ENCODE measurements at regions not wholly inside any gene's neighbourhood (a gene's known extent, or its start where the extent isn't known, plus 50 kb on each side); places are given as distances from the start of the nearest gene placed in this dataset.

GRCh38 chr2:41963661-41964525 is 83.9 kb upstream of the PKDCC start:
- H3K36me3 ChIP-seq = no peaks in the 10 kb centered on the region
- peak overlapping the region; percentile 8 to 95 (median 69) for H3K27ac ChIP-seq
- H3K4me3 ChIP-seq (replicated peaks in 1 of 3) = no peak overlapping the region
- H3K9me3 ChIP-seq = no peaks in the 10 kb centered on the region
- TF ChIP-seq CTCF (IDR thresholded peaks at IDR 0.05) (no peak), POLR2A (IDR thresholded peaks at IDR 0.05) (no peak)
- 63 to 75% methylated on average over 10 of the region's 10 CpGs for WGBS, 2 donors
- DNase-seq = peak; percentile 36 to 54
- peaks cover 42 to 49% of the 10 kb centered on the region in 2 donors for H3K4me1 ChIP-seq
- intact Hi-C loops (cut with DNase I) = no loop called here
- no peaks in the 10 kb centered on the region for H3K27me3 ChIP-seq

- Histone ChIP-seq H3K4me3 (replicated peaks in 1 of 3) (no peak overlapping the region), H3K4me1 (peaks cover 42 to 49% of the 10 kb centered on the region in 2 donors), H3K36me3 (no peaks in the 10 kb centered on the region), H3K27me3 (no peaks in the 10 kb centered on the region), H3K9me3 (no peaks in the 10 kb centered on the region), H3K27ac (peak overlapping the region; percentile 69 to 95 (median 79))
- intact Hi-C loops (cut with DNase I) = no loop called here
- TF ChIP-seq CTCF (IDR thresholded peaks at IDR 0.05) (no peak), POLR2A (IDR thresholded peaks at IDR 0.05) (no peak)
- DNase-seq = peak; percentile 33 to 73
- 44 to 56% methylated on average over 5 of the region's 5 CpGs for WGBS, 2 donors
Observed at GRCh38 chr2:41965173-41965908, 82.5 kb upstream of the PKDCC start.

- H3K27me3 ChIP-seq = no peaks in the 10 kb centered on the region
- H3K36me3 ChIP-seq = no peaks in the 10 kb centered on the region
- H3K9me3 ChIP-seq = no peaks in the 10 kb centered on the region
- intact Hi-C loops (cut with DNase I) = no loop called here
- H3K4me1 ChIP-seq = peaks cover 42 to 49% of the 10 kb centered on the region in 2 donors
- peak overlapping the region; percentile 69 to 95 (median 79) for H3K27ac ChIP-seq
- no peak for TF ChIP-seq POLR2A (IDR thresholded peaks at IDR 0.05)
- TF ChIP-seq CTCF (IDR thresholded peaks at IDR 0.05) = no peak
- WGBS, 2 donors = 9 to 31% methylated on average over 2 of the region's 2 CpGs
- H3K4me3 ChIP-seq (replicated peaks in 1 of 3) = no peak overlapping the region
- peak; percentile 29 to 57 for DNase-seq
Observed at GRCh38 chr2:41965909-41966295, 81.9 kb upstream of the PKDCC start.

GRCh38 chr2:41966431-41966893 is 81.4 kb upstream of the PKDCC start:
- Histone ChIP-seq H3K36me3 (no peaks in the 10 kb centered on the region), H3K27ac (peak overlapping the region; percentile 69 to 95 (median 79)), H3K4me1 (peaks cover 42 to 49% of the 10 kb centered on the region in 2 donors), H3K4me3 (replicated peaks in 1 of 3) (no peak overlapping the region), H3K9me3 (no peaks in the 10 kb centered on the region), H3K27me3 (no peaks in the 10 kb centered on the region)
- WGBS, 2 donors = 11 to 13% methylated on average over 4 to 5 of the region's 10 CpGs
- TF ChIP-seq CTCF (IDR thresholded peaks at IDR 0.05) (no peak), POLR2A (IDR thresholded peaks at IDR 0.05) (peak in 1 of 2 donors; percentile 12)
- intact Hi-C loops (cut with DNase I) = no loop called here
- peak; percentile 78 to 93 for DNase-seq

Measured in thyroid gland (tissue), 4 donors.